Posterior vena cava (tissue), 2 donors: ENCODE measurements at regions not wholly inside any gene's neighbourhood (a gene's known extent, or its start where the extent isn't known, plus 50 kb on each side); places are given as distances from the start of the nearest gene placed in this dataset.
"Not testable (repeated sequence)": the region's sequence is repeated elsewhere in the genome, so short reads cannot be mapped to it uniquely, and the experiment has no call there.

Source experiments
- DNase-seq: peaks from one replicate; pipeline ENCODE4 v3.0.0-alpha.2; 2020; ENCODE audit warnings: low spot score
- intact Hi-C, 2 donors: fragments of 100-400 bp; cut with DNase I; formaldehyde crosslinking; loops; one replicate each; pipeline versions ENCODE4 v1.14.1 to v1.14.2; 2022 to 2023
- donor health status: DM: yes; HTN: yes; CAD: no.
- donor health status: DM: yes; HTN: yes; CAD: no.

DNA sequence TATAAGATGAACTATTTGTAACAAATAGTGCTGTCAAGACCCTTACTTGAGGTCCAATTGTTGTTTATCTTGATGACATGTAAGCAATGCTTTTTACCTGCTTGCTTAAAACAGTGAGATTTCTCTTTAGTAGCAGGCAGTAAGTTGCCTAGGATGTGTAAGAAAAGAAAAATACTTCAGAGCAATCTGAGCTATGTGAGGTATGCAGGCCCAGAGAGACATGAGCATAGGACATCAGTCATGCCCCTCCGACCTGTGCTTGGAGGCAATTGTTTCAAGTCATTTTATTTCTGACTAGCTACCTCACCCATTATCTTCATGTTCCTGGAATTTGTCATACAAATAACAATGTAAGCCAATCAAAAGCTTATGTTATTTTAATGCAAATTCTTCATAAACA lies 930.6 kb upstream of the FBXO33 start:
- DNase-seq = no peak
- intact Hi-C loops = no loop called here

DNA sequence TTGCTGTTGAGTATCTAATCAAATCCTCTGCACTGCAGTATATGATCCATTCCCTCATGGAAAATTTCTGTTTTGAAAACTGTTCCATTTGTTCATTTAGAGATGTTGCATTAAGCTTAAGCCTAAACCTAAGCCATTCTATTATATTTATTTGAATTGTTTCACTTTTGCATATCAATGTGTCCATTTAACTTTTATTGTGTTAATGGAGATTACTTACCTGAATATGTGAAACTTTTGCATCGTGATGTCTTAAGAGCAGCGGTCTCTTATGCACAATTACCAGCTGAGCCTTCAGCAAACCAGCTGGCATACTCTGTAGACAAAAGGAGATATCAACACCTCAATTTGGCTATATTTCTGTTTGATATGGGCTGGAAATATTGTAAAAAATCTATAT lies 922.5 kb upstream of the FBXO33 start:
- DNase-seq = no peak

DNA sequence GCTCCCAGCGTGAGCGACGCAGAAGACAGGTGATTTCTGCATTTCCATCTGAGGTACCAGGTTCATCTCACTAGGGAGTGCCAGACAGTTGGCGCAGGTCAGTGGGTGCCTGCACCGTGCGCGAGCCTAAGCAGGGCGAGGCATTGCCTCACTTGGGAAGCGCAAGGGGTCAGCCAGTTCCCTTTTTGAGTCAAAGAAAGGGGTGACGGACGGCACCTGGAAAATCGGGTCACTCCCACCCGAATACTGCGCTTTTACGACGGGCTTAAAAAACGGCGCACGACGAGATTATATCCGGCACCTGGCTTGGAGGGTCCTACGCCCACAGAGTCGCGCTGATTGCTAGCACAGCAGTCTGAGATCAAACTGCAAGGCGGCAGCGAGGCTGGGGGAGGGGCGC lies 915.9 kb upstream of the FBXO33 start:
- DNase-seq, intact Hi-C loops: not testable (repeated sequence)

More for the DNA sequence above, 922.5 kb upstream of the FBXO33 start:
- intact Hi-C loops = no loop called here

DNA sequence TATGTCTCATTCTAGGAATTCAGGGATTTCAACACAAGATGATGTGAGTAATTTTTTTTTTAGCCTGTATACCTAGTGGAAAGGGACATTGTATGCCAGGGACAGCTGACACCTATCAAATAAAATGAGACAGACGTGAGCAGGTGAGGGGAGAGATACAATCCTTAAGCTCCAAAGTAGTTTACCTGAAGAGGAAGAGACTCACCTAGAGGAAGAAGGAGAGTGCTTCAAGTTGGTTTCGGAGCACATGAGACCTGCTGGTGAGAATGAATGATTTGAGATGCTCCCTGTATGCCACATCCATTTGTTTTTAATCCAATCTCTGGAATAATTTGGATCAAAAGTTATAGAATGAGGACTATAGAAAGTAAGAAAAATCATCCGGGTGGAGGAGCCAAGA lies 915.4 kb upstream of the FBXO33 start:
- DNase-seq = no peak
- intact Hi-C loops = no loop called here

DNA sequence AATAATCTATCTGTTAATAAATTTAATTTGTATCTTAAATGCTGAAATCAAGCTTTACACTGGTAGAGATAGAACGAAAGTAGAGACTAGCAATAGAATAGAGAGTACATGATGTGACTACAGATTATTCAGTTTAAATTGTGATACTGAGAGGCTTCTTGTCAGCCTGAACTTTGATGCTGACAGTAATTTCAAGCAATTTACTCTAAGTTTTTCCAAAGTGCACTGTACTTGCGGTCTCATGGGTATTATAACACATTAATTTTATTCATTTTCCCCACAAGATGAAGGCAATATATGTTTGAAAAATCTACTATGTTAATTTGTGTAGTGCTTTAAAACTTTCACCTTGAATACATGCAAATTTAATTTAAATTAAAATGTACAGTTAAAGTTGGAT lies 914.0 kb upstream of the FBXO33 start:
- intact Hi-C loops = no loop called here
- DNase-seq = no peak

DNA sequence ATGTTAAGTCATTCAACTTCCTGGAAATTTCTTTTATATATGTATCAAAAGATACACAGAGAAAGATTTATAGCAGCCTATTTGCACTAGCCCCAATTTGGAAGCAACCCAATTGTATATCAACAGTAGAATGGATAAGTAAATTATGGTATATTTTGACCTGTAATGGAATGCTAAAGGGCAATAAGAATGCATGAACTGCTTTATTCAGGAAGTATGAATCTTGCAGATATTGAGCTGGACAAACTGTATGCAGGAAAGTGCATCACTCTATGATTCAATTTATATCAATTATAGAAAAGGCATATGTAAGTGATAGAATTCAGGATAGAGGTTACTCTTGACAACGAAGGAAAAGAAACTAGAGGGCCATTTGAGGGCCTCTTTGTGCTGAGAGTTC lies 913.1 kb upstream of the FBXO33 start:
- DNase-seq = no peak
- intact Hi-C loops = no loop called here

DNA sequence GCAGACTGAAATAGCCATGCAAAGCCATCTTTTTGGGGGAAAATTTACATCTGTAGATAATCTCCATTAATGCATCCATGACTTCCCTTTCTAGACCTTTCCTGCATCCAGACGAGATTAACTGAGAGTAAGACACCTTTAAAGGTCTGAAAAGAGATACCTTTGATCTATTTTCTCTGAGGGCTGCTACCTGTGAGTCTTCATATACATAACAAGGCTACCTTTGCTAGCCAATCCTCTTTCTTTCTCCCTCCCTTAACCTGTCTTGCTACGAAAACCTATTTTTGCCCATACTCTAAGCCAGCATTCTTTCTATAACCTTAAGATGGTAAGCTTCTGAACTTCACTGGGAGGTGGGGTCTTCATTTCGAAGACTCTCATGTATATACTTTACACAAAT lies 908.5 kb upstream of the FBXO33 start:
- no peak for DNase-seq
- intact Hi-C loops = no loop called here

DNA sequence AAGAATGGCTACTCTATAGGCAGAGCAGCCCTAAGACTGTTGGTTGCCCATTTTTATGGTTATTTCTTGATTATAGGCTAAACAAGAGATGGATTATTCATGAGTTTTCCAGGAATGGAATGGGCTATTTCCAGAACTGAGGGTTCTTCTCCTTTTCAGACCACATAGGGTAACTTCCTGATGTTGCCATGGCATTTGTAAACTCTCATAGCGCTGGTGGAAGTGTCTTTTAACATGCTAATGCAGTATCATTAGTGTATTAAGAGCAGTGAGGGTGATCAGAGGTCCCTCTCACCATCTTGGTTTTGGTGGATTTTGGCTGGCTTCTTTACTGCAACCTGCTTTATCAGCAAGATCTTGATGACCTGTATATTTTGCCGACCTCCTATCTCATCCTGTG lies 904.6 kb upstream of the FBXO33 start:
- DNase-seq = no peak
- intact Hi-C loops = no loop called here

DNA sequence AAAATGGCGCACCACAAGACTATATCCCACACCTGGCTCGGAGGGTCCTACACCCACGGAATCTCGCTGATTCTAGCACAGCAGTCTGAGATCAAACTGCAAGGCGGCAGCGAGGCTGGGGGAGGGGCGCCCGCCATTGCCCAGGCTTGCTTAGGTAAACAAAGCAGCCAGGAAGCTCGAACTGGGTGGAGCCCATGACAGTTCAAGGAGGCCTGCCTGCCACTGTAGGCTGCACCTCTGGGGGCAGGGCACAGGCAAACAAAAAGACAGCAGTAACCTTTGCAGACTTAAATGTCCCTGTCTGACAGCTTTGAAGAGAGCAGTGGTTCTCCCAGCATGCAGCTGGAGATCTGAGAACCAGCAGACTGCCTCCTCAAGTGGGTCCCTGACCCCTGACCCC lies 894.3 kb upstream of the FBXO33 start:
- intact Hi-C loops, DNase-seq: not testable (repeated sequence)

DNA sequence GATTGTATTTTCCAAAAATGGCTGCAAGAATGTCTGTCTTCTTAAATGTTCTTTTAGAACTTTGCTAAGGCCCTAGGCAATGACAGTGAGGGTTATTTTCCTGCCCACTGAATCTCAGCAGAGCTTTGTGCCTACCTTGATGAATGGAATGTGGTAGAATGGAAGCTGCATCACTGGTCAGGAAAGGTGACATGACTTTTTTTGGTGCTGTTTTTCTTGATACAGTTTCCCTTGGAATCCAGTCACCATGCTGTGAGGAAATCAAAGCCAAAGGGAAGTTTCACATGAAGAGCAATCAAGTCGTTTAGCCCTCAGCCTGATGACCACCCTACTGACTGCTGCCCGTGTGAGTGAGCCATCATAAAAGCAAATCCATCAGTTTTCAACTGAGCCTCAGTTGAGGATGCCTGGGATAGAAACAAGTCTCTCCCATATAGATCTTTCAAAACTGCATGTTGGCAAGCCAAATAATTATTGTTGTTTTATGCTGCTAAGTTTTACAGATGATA lies 886.0 kb upstream of the FBXO33 start:
- intact Hi-C loops = no loop called here
- no peak for DNase-seq

DNA sequence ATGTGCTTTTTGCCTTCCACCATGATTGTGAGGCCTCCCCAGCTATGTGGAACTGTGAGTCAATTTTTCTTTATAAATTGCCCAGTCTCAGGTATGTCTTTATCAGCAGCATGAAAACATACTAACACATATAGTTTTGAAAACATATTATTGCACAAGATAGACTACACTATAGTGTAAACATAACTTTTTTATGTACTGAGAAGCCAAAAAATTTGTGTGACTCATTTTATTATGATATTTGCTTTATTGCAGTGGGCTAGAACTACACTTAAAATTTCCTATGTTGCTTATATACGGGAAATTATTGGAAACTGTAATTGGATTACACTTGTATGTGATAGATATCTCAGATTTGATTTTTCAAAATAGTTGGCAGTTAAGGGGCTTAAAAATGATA lies 885.5 kb upstream of the FBXO33 start:
- intact Hi-C loops = no loop called here
- no peak for DNase-seq

DNA sequence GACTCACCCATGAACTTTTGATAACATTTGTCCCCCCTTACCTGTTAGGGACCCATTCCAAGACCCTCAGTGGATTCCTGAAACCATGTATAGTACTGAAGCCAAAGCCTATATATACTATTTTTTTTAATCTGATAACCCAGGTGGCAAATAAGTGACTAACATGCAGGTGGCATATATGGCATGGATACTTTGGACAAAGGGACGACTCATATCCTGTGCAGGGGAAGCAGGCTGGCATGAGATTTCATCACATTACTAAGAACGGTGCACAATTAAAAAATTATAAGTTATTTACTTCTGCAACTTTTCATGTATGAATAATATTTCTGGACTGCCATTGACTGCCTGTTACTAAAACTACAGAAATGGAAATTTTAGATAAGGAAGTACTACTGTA lies 880.1 kb upstream of the FBXO33 start:
- intact Hi-C loops = no loop called here
- DNase-seq = no peak

DNA sequence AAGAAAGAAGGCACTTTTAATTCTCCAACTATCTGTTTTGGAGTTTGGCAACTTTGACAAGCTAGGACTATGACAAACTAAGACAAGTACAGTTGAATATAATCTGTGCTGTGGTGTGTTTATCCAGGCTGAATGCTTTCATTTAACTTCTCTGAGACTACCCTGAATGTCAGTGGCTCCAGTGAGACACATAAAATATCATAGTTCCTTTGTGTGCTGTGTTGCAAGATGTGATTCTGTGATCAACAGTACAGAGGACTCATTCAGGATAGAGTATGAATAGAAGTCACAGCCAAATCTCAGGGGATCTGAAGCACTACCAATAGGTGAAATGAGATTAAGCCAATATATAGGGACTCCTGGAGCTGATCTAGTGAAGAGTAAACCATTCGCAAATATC lies 876.9 kb upstream of the FBXO33 start:
- DNase-seq = no peak
- intact Hi-C loops = no loop called here

DNA sequence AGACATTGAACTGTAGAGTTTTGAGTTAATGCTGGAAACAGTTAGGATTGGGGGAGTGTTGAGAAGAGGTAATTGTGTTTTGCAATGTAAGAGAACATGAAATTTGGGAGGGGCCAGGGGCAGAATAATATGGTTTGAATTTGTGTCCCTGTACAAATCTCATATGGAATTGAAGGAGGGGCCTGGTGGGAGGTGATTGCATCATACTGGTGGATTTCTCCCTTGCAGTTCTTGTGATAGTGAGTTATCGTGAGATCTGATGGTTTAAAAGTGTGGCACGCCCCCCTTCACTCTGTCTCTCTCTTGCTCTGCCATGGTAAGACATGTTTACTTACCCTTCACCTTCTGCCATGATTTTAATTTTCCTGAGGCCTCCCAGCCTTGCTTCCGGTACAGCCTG lies 876.0 kb upstream of the FBXO33 start:
- DNase-seq = no peak
- intact Hi-C loops = no loop called here

DNA sequence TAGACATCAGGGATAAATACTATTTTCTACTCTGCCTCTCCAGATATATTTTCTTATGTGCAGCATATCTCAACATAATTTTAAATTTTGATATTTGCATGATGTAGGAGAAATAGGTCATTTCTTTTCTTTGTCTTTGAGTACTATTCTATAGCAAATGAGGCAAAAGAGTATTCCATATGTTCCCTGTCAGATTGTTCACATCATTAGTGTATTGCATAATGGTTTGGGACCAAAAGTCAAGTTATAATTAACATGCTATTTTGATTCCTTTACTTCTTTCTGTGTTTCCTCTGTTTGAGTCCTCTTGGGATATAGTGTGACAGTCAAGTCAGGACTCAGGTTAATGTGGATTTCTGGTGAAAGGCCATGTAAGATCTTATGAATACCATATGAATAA lies 864.6 kb upstream of the FBXO33 start:
- DNase-seq = no peak
- intact Hi-C loops = no loop called here

DNA sequence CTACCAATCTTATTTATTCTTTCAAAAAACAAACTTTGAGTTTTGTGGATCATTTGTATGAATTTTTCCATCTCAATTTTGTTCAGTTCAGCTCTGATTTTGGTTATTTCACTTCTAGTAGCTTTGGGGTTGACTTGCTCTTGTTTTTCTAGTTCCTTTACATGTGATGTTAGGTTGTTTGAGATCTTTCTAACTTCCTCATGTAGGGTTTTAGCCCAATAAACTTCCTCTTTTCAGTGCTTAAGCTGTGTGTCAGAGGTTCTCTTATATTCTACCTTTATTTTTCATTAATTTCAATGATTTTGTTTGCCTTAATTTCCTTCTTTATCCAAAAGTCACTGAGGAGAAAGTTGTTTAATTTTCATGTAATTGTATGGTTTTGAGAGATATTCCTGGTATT lies 860.4 kb upstream of the FBXO33 start:
- no peak for DNase-seq

DNA sequence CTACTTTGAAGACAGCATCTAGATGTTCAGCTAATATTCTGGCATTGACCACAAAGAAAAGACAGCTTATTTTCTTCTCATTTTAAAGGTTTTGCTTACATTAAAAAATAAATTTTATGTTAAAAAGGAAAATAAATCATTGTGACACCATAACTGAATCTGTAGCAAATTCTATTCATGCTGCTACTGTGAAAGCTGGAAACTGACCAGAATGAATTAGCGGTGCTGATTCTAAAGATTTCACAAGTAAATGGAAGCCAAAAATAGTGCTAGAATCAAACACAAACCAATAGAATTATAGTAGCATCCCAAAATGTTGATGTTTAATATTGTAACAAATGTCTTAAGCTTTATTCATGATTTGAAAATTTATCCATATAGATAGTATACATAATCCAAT lies 850.0 kb upstream of the FBXO33 start:
- intact Hi-C loops = no loop called here
- DNase-seq = no peak

More for the DNA sequence above, 860.4 kb upstream of the FBXO33 start:
- intact Hi-C loops = no loop called here

DNA sequence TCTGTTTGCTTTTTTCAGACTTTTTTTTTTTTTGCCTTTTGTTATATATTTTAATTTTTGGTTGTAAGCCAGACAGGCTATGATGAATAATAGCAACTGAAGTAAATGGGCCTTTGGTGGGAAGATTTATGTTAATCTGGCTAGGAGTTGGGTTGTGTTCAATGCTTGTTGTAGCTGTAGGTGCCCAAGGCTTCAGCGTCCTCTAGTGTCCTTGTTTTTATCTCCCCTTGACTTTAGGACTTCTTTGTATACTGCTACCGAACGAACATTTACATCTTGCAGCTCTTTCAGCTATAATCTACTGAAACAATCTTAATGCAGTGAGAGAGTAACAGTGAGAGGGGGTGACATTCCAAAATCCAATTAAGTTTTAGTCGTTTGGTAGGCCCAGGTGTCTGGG lies 848.4 kb upstream of the FBXO33 start:
- DNase-seq = no peak
- intact Hi-C loops = no loop called here

DNA sequence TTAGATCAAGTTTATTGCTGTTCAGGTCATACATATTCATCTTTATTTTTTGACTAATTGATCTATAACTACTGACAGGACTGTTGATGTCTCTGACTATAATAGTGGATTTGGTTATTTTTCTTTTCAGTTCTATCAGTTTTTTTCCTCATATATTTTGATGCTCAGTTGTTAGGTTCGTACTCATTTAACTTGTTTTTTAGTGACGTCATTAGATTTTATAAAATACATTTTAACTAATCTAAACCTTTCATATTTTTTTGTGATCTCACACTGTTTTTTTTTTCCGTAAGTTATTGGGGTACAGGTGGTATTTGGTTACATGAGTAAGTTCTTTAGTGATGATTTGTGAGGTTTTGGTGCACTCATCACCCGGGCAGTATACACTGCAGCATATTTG lies 841.2 kb upstream of the FBXO33 start:
- no peak for DNase-seq
- intact Hi-C loops = no loop called here

DNA sequence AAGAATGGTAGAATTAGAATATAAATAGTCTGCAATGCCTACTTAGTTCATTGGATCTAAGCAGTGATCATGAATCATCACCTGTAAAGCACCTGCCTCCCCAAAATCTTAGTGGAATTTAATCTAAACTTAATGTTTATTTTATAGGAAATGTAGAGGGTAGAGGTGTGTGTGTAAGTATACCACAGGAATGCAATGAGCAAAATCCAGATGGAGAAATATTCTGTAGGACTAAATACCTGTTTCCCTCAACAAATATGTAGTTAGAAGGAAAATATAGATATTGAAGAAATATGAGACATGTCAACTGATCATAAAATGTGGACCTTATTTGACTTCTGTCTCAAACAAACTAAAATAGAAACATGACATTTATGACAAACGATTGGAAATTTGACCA lies 839.2 kb upstream of the FBXO33 start:
- DNase-seq = no peak
- intact Hi-C loops = no loop called here

DNA sequence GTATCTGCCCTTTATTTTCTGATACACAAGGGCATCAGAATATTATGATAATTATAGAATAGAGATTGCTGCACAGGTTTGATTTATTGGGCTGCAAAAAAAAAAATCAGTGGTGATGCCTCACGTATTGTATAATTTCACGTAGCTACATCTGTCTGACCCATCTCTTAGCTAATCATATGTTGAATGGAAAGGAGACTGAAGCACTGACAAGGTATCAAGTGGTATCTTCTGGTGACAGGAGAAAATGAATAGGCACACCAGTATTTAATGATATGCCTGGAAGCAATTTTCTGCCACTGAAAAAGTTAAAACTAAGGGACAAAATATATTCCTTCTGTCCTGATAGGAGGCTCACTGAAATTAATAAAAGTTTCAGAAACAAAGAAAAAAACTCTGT lies 837.2 kb upstream of the FBXO33 start:
- DNase-seq = no peak
- intact Hi-C loops = no loop called here

DNA sequence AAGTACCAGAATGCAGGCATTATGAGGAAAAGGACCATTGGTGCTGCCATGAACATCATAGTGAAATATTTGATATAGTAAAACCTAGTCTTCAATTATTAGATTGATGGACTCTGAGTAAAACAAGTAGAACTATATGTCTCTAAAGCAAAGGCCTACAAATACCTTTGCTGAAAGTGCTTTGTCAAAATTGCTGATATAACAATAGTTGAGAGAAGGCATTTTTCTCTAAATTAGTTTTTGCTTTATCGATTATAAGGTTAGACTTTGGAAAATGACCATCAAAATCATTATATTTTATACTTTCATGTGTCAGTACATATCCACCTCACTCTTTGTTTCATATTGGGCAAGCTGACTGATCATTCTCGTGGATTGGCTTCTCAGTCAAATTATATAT lies 836.0 kb upstream of the FBXO33 start:
- intact Hi-C loops = no loop called here
- DNase-seq = no peak
